SK-N-SH (cell line): ENCODE measurements at regions not wholly inside any gene's neighbourhood (a gene's known extent, or its start where the extent isn't known, plus 50 kb on each side); places are given as distances from the start of the nearest gene placed in this dataset.

ENCODE experiments used
- CTCF ChIP-seq: fragments of 200-600 bp; sonication (generic); IDR thresholded peaks from 2 replicates; pipeline ENCODE4 v1.6.1; 2017; ENCODE audit warnings: antibody characterized with exemption, mild to moderate bottlenecking, moderate library complexity
- EP300 ChIP-seq, 2 experiments: IDR thresholded peaks; 2 replicates each; pipeline versions ENCODE4 v1.4.0 to v1.6.1; 2012; ENCODE audit warnings: borderline replicate concordance in 1 of 2, low read depth in 1 of 2, low read length in 1 of 2

- TF ChIP-seq EP300 (IDR thresholded peaks at IDR 0.05; ENCODE audit: borderline replicate concordance in 1 of 2, low read depth in 1 of 2, low read length in 1 of 2) (no peak), CTCF (no peak)
These were observed 74.9 kb upstream of the COL13A1 start for GRCh38 chr10:69726850-69727249.
